Psoas muscle (tissue), 7 donors: ENCODE measurements at regions not wholly inside any gene's neighbourhood (a gene's known extent, or its start where the extent isn't known, plus 50 kb on each side); places are given as distances from the start of the nearest gene placed in this dataset.

Source experiments
- ATAC-seq, 4 donors: fragments of 200-7000 bp; cut with Tn5 transposase; one replicate each; pipeline ENCODE4 v1.9.1; 2020; ENCODE audit warnings: moderate library complexity in 3 of 4, mild to moderate bottlenecking in 2 of 4
- DNase-seq, 2 donors: peaks; one replicate each; pipeline ENCODE4 v3.0.0-alpha.2; 2020
- H3K27ac ChIP-seq: fragments of 200-600 bp; one replicate; pipeline ENCODE4 v1.8.0; 2022
- H3K27me3 ChIP-seq, 3 donors: fragments of 200-600 bp in 1 of 3; one replicate each; pipeline versions ENCODE4 v1.6.1 to v1.8.0; 2013 to 2022; ENCODE audit warnings: low read length in 2 of 3, mild to moderate bottlenecking in 2 of 3, moderate library complexity in 1 of 3; ENCODE audit not compliant: insufficient read depth in 3 of 3
- H3K36me3 ChIP-seq, 2 donors: fragments of 200-600 bp in 1 of 2; one replicate each; pipeline versions ENCODE4 v1.6.1 to v1.8.0; 2013 to 2022; ENCODE audit warnings: low read depth in 1 of 2, mild to moderate bottlenecking in 1 of 2, moderate library complexity in 1 of 2; ENCODE audit not compliant: insufficient read depth in 1 of 2
- H3K4me1 ChIP-seq: fragments of 200-600 bp; one replicate; pipeline ENCODE4 v1.8.0; 2022
- H3K4me3 ChIP-seq: fragments of 200-600 bp; one replicate; pipeline ENCODE4 v1.8.0; 2022; ENCODE audit warnings: mild to moderate bottlenecking
- H3K9me3 ChIP-seq: fragments of 200-600 bp; one replicate; pipeline ENCODE4 v1.8.0; 2022
- CTCF ChIP-seq: fragments of 200-600 bp; IDR thresholded peaks from one replicate; pipeline ENCODE4 v1.8.0; 2022; ENCODE audit warnings: antibody characterized with exemption
- WGBS, 3 donors: extraction: QIAGEN DNeasy Blood & Tissue Kit; methylation state at CpG; one replicate each; pipeline versions ENCODE4 v1.1.6 to v1.1.7; 2013; 5-methylcytosine and 5-hydroxymethylcytosine counted together
- intact Hi-C, 2 donors: fragments of 100-400 bp; cut with DNase I; formaldehyde crosslinking; loops; one replicate each; pipeline versions ENCODE4 v1.11.0 to v1.14.2; 2022
- donor health status: healthy with polysubstance abuse.
- donor health status: DM: no; HTN: no; CAD: no; lungs with moderate emphysema.
- donor health status: Bipolar disorder and iron deficiency.
- donor health status: healthy.
- donor health status: DM: yes; HTN: yes; CAD: no.
- donor health status: DM: no; HTN: no; CAD: no.
- donor health status: DM: yes; HTN: yes; CAD: no.

GRCh38 chr1:192927496-192927895 is 118.7 kb downstream of the RGS2 start:
- intact Hi-C loops = no loop called here
- Histone ChIP-seq H3K9me3 (no peaks in the 10 kb centered on the region), H3K27me3 (no peaks in the 10 kb centered on the region), H3K4me3 (no peak overlapping the region), H3K4me1 (no peaks in the 10 kb centered on the region), H3K36me3 (no peaks in the 10 kb centered on the region), H3K27ac (no peak overlapping the region)
- ATAC-seq (no peak), DNase-seq (no peak)
- no peak for TF ChIP-seq CTCF
- 68 to 79% (median 77%) methylated on average over 1 of the region's 1 CpG for WGBS, 3 donors

GRCh38 chr1:192929597-192929996 is 120.8 kb downstream of the RGS2 start:
- TF ChIP-seq CTCF = no peak
- H3K4me1 ChIP-seq = no peaks in the 10 kb centered on the region
- no peaks in the 10 kb centered on the region for H3K9me3 ChIP-seq
- no peak overlapping the region for H3K4me3 ChIP-seq
- no peaks in the 10 kb centered on the region for H3K27me3 ChIP-seq
- no peak overlapping the region for H3K27ac ChIP-seq
- no peaks in the 10 kb centered on the region for H3K36me3 ChIP-seq
- intact Hi-C loops = no loop called here
- 65 to 69% (median 66%) methylated on average over 3 of the region's 3 CpGs for WGBS, 3 donors
- ATAC-seq (no peak), DNase-seq (no peak)

GRCh38 chr1:192933744-192934143 is 124.9 kb downstream of the RGS2 start:
- no peak for TF ChIP-seq CTCF
- no peaks in the 10 kb centered on the region for H3K27me3 ChIP-seq
- intact Hi-C loops = no loop called here
- no peaks in the 10 kb centered on the region for H3K9me3 ChIP-seq
- DNase-seq (no peak), ATAC-seq (no peak)
- no peak overlapping the region for H3K4me3 ChIP-seq
- no peak overlapping the region for H3K27ac ChIP-seq
- 85 to 100% (median 95%) methylated on average over 1 of the region's 1 CpG for WGBS, 3 donors
- no peaks in the 10 kb centered on the region for H3K36me3 ChIP-seq
- no peaks in the 10 kb centered on the region for H3K4me1 ChIP-seq

GRCh38 chr1:192936313-192937018 is 122.7 kb downstream of the UCHL5 start:
- no peaks in the 10 kb centered on the region for H3K27me3 ChIP-seq
- H3K27ac ChIP-seq = no peak overlapping the region
- H3K9me3 ChIP-seq = no peaks in the 10 kb centered on the region
- intact Hi-C loops = no loop called here
- DNase-seq = no peak
- 87 to 89% (median 89%) methylated on average over 1 of the region's 1 CpG for WGBS, 3 donors
- no peak for TF ChIP-seq CTCF
- H3K4me1 ChIP-seq = no peaks in the 10 kb centered on the region
- ATAC-seq = no peak
- no peak overlapping the region for H3K4me3 ChIP-seq
- H3K36me3 ChIP-seq = no peaks in the 10 kb centered on the region

GRCh38 chr1:192937128-192937527 is 122.0 kb downstream of the UCHL5 start:
- Histone ChIP-seq H3K27me3 (no peaks in the 10 kb centered on the region), H3K36me3 (no peaks in the 10 kb centered on the region), H3K9me3 (no peaks in the 10 kb centered on the region), H3K4me3 (no peak overlapping the region), H3K4me1 (no peaks in the 10 kb centered on the region), H3K27ac (no peak overlapping the region)
- ATAC-seq (no peak), DNase-seq (no peak)
- intact Hi-C loops = no loop called here
- whole genome bisulfite sequencing, 3 donors = 88 to 95% (median 94%) methylated on average over 1 of the region's 1 CpG
- TF ChIP-seq CTCF = no peak
